Left lung (tissue), 4 donors: ENCODE measurements at regions not wholly inside any gene's neighbourhood (a gene's known extent, or its start where the extent isn't known, plus 50 kb on each side); places are given as distances from the start of the nearest gene placed in this dataset.
A peak's percentile ranks its signal among the peaks of the same experiment; 100 is the strongest.

ENCODE experiments used
- ATAC-seq: fragments of 200-7000 bp; cut with Tn5 transposase; one replicate; pipeline ENCODE4 v1.9.1; 2020; ENCODE audit warnings: moderate library complexity
- DNase-seq, 4 donors: peaks; one replicate each; pipeline ENCODE4 v3.0.0-alpha.2; 2013 to 2020
- H3K27ac ChIP-seq, 2 donors: fragments of 200-600 bp; sonication (generic) in 1 of 2; one replicate each; pipeline versions ENCODE4 v1.5.0 to v1.8.0; 2020 to 2021
- H3K27me3 ChIP-seq, 2 donors: fragments of 200-600 bp; sonication (generic) in 1 of 2; one replicate each; pipeline versions ENCODE4 v1.5.0 to v1.8.0; 2020 to 2021
- H3K36me3 ChIP-seq, 2 donors: fragments of 200-600 bp; sonication (generic) in 1 of 2; one replicate each; pipeline versions ENCODE4 v1.5.0 to v1.8.0; 2020 to 2021
- H3K4me1 ChIP-seq, 2 donors: fragments of 200-600 bp; one replicate each; pipeline ENCODE4 v1.8.0; 2021
- H3K4me3 ChIP-seq, 2 donors: fragments of 200-600 bp; sonication (generic) in 1 of 2; one replicate each; pipeline versions ENCODE4 v1.5.0 to v1.8.0; 2020 to 2021; ENCODE audit warnings: mild to moderate bottlenecking in 1 of 2
- H3K9me3 ChIP-seq, 2 donors: fragments of 200-600 bp; sonication (generic) in 1 of 2; one replicate each; pipeline versions ENCODE4 v1.5.0 to v1.8.0; 2020 to 2021
- CTCF ChIP-seq, 2 donors: fragments of 200-600 bp; sonication (generic) in 1 of 2; IDR thresholded peaks; one replicate each; pipeline versions ENCODE4 v1.5.0 to v1.8.0; 2021; ENCODE audit warnings: antibody characterized with exemption in 2 of 2
- intact Hi-C, 2 donors: fragments of 100-400 bp; cut with DNase I; formaldehyde crosslinking; loops; one replicate each; pipeline versions ENCODE4 v1.11.2 to v1.14.2; 2022
- donor health status: DM: no; HTN: yes; CAD: no.
- donor health status: DM: no; HTN: no; CAD: no.

- no peak overlapping the region for H3K27ac ChIP-seq
- H3K27me3 ChIP-seq, result peaks cover 0 to 12% of the 10 kb centered on the region in 2 donors
- DNase-seq (no peak), ATAC-seq (no peak)
- no peak overlapping the region for H3K4me3 ChIP-seq
- intact Hi-C loops, result no loop called here
- TF ChIP-seq CTCF (IDR thresholded peaks at IDR 0.05), result no peak
- H3K36me3 ChIP-seq, result no peaks in the 10 kb centered on the region
- no peaks in the 10 kb centered on the region for H3K4me1 ChIP-seq
- H3K9me3 ChIP-seq, result peaks cover 0 to 10% of the 10 kb centered on the region in 2 donors
These were observed 105.7 kb upstream of the GPC1 start for GRCh38 chr2:240329778-240330177.

GRCh38 chr2:240333985-240334384 lies 101.5 kb upstream of the GPC1 start:
- H3K36me3 ChIP-seq, result no peaks in the 10 kb centered on the region
- intact Hi-C loops, result no loop called here
- no peaks in the 10 kb centered on the region for H3K27me3 ChIP-seq
- H3K27ac ChIP-seq, result no peak overlapping the region
- no peak for TF ChIP-seq CTCF (IDR thresholded peaks at IDR 0.05)
- H3K4me3 ChIP-seq, result no peak overlapping the region
- peak in 2 of 4 donors; percentile 30 to 42 for DNase-seq
- H3K9me3 ChIP-seq, result peaks cover 0 to 10% of the 10 kb centered on the region in 2 donors
- ATAC-seq, result no peak
- H3K4me1 ChIP-seq, result no peaks in the 10 kb centered on the region

GRCh38 chr2:240335061-240335460 lies 100.4 kb upstream of the GPC1 start:
- H3K4me1 ChIP-seq, result no peaks in the 10 kb centered on the region
- no peak for TF ChIP-seq CTCF (IDR thresholded peaks at IDR 0.05)
- H3K36me3 ChIP-seq, result no peaks in the 10 kb centered on the region
- intact Hi-C loops, result no loop called here
- H3K4me3 ChIP-seq, result no peak overlapping the region
- ATAC-seq, result no peak
- DNase-seq, result no peak
- H3K27me3 ChIP-seq, result peaks cover 0 to 4% of the 10 kb centered on the region in 2 donors
- no peak overlapping the region for H3K27ac ChIP-seq
- peaks cover 0 to 10% of the 10 kb centered on the region in 2 donors for H3K9me3 ChIP-seq

- H3K27ac ChIP-seq, result no peak overlapping the region
- DNase-seq, result no peak
- no peak overlapping the region for H3K4me3 ChIP-seq
- intact Hi-C loops, result no loop called here
- TF ChIP-seq CTCF (IDR thresholded peaks at IDR 0.05), result no peak
- H3K9me3 ChIP-seq, result peaks cover 0 to under 1% of the 10 kb centered on the region in 2 donors
- no peak for ATAC-seq
- no peaks in the 10 kb centered on the region for H3K4me1 ChIP-seq
- no peaks in the 10 kb centered on the region for H3K36me3 ChIP-seq
- H3K27me3 ChIP-seq, result peaks cover 0 to 10% of the 10 kb centered on the region in 2 donors
These were observed 98.5 kb upstream of the GPC1 start for GRCh38 chr2:240336820-240337427.

- Histone ChIP-seq H3K36me3 (no peaks in the 10 kb centered on the region), H3K4me1 (no peaks in the 10 kb centered on the region), H3K9me3 (no peaks in the 10 kb centered on the region), H3K27me3 (peaks cover 0 to 10% of the 10 kb centered on the region in 2 donors), H3K4me3 (no peak overlapping the region), H3K27ac (no peak overlapping the region)
- no peak for TF ChIP-seq CTCF (IDR thresholded peaks at IDR 0.05)
- intact Hi-C loops, result no loop called here
- ATAC-seq, result no peak
- DNase-seq, result no peak
These were observed 97.2 kb upstream of the GPC1 start for GRCh38 chr2:240338274-240338673.
